ENCODE measurements at regions not wholly inside any gene's neighbourhood (a gene's known extent, or its start where the extent isn't known, plus 50 kb on each side); places are given as distances from the start of the nearest gene placed in this dataset.

DNA sequence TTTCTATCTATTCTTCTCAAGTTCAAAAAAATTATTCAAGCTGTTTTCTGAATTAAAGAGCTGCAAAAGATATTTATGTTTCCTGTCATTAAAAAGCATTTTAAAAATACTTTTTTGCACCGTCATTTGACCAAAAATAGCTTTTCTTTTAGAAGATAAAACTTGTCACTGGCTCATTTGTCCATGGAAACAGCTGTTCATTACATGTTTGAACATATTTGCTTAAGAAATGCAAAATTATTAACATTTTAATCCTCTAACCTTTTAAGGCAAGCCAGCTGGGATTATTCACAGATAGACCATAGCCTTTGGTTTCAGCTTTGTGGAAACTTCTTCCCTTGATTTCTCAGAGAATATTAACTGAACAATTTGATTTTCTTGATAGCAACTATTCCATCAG is 393.9 kb downstream of the TUSC1 start:
- intact Hi-C loops (cut with micrococcal nuclease), result no loop called here
- H3K4me3 Mint-ChIP-seq, result no peak overlapping the region
- H3K36me3 Mint-ChIP-seq (ENCODE audit: low read depth), result no peaks in the 10 kb centered on the region
- H3K27ac Mint-ChIP-seq, result no peak overlapping the region
- POLR2A ChIA-PET, result no interaction called here
- H3K27me3 Mint-ChIP-seq, result no peaks in the 10 kb centered on the region
- H3K4me1 Mint-ChIP-seq (ENCODE audit: low read depth), result no peaks in the 10 kb centered on the region
- no peak for TF ChIP-seq CTCF (IDR thresholded peaks at IDR 0.05)
- CTCF ChIA-PET, result no interaction called here
- peaks cover 12% of the 10 kb centered on the region for H3K9me3 Mint-ChIP-seq
- ATAC-seq (no peak), DNase-seq (no peak)

GRCh38 chr9:25282946-25283345 is 395.3 kb downstream of the TUSC1 start:
- ChIA-PET POLR2A (no interaction called here), CTCF (no interaction called here)
- Mint-ChIP-seq H3K36me3 (ENCODE audit: low read depth) (no peaks in the 10 kb centered on the region), H3K4me1 (ENCODE audit: low read depth) (no peaks in the 10 kb centered on the region), H3K27me3 (no peaks in the 10 kb centered on the region), H3K27ac (no peak overlapping the region), H3K4me3 (no peak overlapping the region), H3K9me3 (peaks cover 3% of the 10 kb centered on the region)
- DNase-seq (no peak), ATAC-seq (no peak)
- intact Hi-C loops (cut with micrococcal nuclease), result no loop called here
- TF ChIP-seq CTCF (IDR thresholded peaks at IDR 0.05), result no peak

GRCh38 chr9:25261445-25261844 is 416.8 kb downstream of the TUSC1 start:
- Mint-ChIP-seq H3K36me3 (ENCODE audit: low read depth) (no peaks in the 10 kb centered on the region), H3K27ac (no peak overlapping the region), H3K4me3 (no peak overlapping the region), H3K27me3 (no peaks in the 10 kb centered on the region), H3K9me3 (peaks cover 23% of the 10 kb centered on the region), H3K4me1 (ENCODE audit: low read depth) (no peaks in the 10 kb centered on the region)
- POLR2A ChIA-PET, result no interaction called here
- ATAC-seq, result no peak
- CTCF ChIA-PET, result no interaction called here
- intact Hi-C loops (cut with micrococcal nuclease), result no loop called here
- no peak for DNase-seq
- no peak for TF ChIP-seq CTCF (IDR thresholded peaks at IDR 0.05)

GRCh38 chr9:25260046-25260445 is 418.2 kb downstream of the TUSC1 start:
- no peaks in the 10 kb centered on the region for H3K27me3 Mint-ChIP-seq
- H3K4me3 Mint-ChIP-seq, result no peak overlapping the region
- DNase-seq, result no peak
- intact Hi-C loops (cut with micrococcal nuclease), result no loop called here
- H3K9me3 Mint-ChIP-seq, result peaks cover 27% of the 10 kb centered on the region
- no peaks in the 10 kb centered on the region for H3K4me1 Mint-ChIP-seq (ENCODE audit: low read depth)
- ChIA-PET CTCF (no interaction called here), POLR2A (no interaction called here)
- no peak overlapping the region for H3K27ac Mint-ChIP-seq
- no peak for TF ChIP-seq CTCF (IDR thresholded peaks at IDR 0.05)
- no peak for ATAC-seq
- no peaks in the 10 kb centered on the region for H3K36me3 Mint-ChIP-seq (ENCODE audit: low read depth)

GRCh38 chr9:25255216-25255615 is 423.0 kb downstream of the TUSC1 start:
- ATAC-seq, result no peak
- TF ChIP-seq CTCF (IDR thresholded peaks at IDR 0.05), result no peak
- Mint-ChIP-seq H3K27me3 (no peaks in the 10 kb centered on the region), H3K4me1 (ENCODE audit: low read depth) (no peaks in the 10 kb centered on the region), H3K36me3 (ENCODE audit: low read depth) (no peaks in the 10 kb centered on the region), H3K27ac (no peak overlapping the region), H3K9me3 (peaks cover 23% of the 10 kb centered on the region), H3K4me3 (no peak overlapping the region)
- intact Hi-C loops (cut with micrococcal nuclease), result no loop called here
- POLR2A ChIA-PET, result no interaction called here
- CTCF ChIA-PET, result no interaction called here
- no peak for DNase-seq

All from activated CD8-positive, alpha-beta T cell treated with anti-CD3 and anti-CD28 coated beads for 36 hours (primary cell).